Hepatocyte (in vitro differentiated cells): ENCODE measurements at regions not wholly inside any gene's neighbourhood (a gene's known extent, or its start where the extent isn't known, plus 50 kb on each side); places are given as distances from the start of the nearest gene placed in this dataset.

Experiments used
- DNase-seq: peaks from one replicate; pipeline ENCODE4 v3.0.0-alpha.2; 2016; ENCODE audit warnings: low spot score
- H2AFZ ChIP-seq: fragments of 200-600 bp; sonication (generic); 2 replicates; pipeline ENCODE4 v1.6.0; 2016; ENCODE audit warnings: antibody characterized with exemption, mild to moderate bottlenecking
- H3K27ac ChIP-seq: fragments of 200-600 bp; sonication (generic); 2 replicates; pipeline ENCODE4 v1.5.1; 2016; ENCODE audit warnings: mild to moderate bottlenecking
- H3K27me3 ChIP-seq: fragments of 200-600 bp; sonication (generic); 2 replicates; pipeline ENCODE4 v1.6.1; 2016
- H3K36me3 ChIP-seq: fragments of 200-600 bp; sonication (generic); replicated peaks from 2 replicates; pipeline ENCODE4 v1.5.1; 2016; ENCODE audit warnings: low read depth; ENCODE audit not compliant: insufficient read depth
- H3K4me1 ChIP-seq: fragments of 200-600 bp; sonication (generic); 2 replicates; pipeline ENCODE4 v1.5.1; 2016; ENCODE audit warnings: mild to moderate bottlenecking, moderate library complexity; ENCODE audit not compliant: insufficient read depth
- H3K4me2 ChIP-seq: fragments of 200-600 bp; sonication (generic); 2 replicates; pipeline ENCODE4 v1.6.0; 2016
- H3K4me3 ChIP-seq: fragments of 200-600 bp; sonication (generic); 2 replicates; pipeline ENCODE4 v1.5.1; 2016; ENCODE audit warnings: mild to moderate bottlenecking
- H3K79me2 ChIP-seq: fragments of 200-600 bp; sonication (generic); 2 replicates; pipeline ENCODE4 v1.6.0; 2017; ENCODE audit warnings: mild to moderate bottlenecking
- H3K9me2 ChIP-seq: fragments of 200-600 bp; sonication (generic); replicated peaks from 2 replicates; pipeline ENCODE4 v1.6.0; 2017; ENCODE audit warnings: mild to moderate bottlenecking; ENCODE audit not compliant: insufficient read depth
- H3K9me3 ChIP-seq: fragments of 200-600 bp; sonication (generic); 2 replicates; pipeline ENCODE4 v1.5.1; 2016; ENCODE audit warnings: low read depth, mild to moderate bottlenecking
- H4K20me1 ChIP-seq: fragments of 200-600 bp; sonication (generic); 2 replicates; pipeline ENCODE4 v1.6.0; 2016; ENCODE audit warnings: mild to moderate bottlenecking; ENCODE audit not compliant: insufficient read depth, poor library complexity, severe bottlenecking
- CTCF ChIP-seq: fragments of 200-600 bp; sonication (generic); IDR thresholded peaks from 2 replicates; pipeline ENCODE4 v1.5.1; 2016; ENCODE audit warnings: antibody characterized with exemption, mild to moderate bottlenecking; ENCODE audit not compliant: poor library complexity
- EZH2 ChIP-seq: fragments of 200-600 bp; sonication (generic); IDR thresholded peaks from 2 replicates; pipeline ENCODE4 v1.6.1; 2016; ENCODE audit warnings: antibody characterized with exemption, mild to moderate bottlenecking, borderline replicate concordance
- EZH2phosphoT487 ChIP-seq: fragments of 200-600 bp; sonication (generic); IDR thresholded peaks from one replicate; pipeline ENCODE4 v1.6.1; 2018; ENCODE audit warnings: antibody characterized with exemption, mild to moderate bottlenecking, low read depth, moderate library complexity; ENCODE audit not compliant: unreplicated experiment, severe bottlenecking
- WGBS: methylation state at CpG from one replicate; pipeline ENCODE4 v1.1.6; 2016; ENCODE audit warnings: low lambda C conversion rate; ENCODE audit errors: missing lambda C conversion rate; 5-methylcytosine and 5-hydroxymethylcytosine counted together

GRCh38 chr2:145818890-145819504 is 1299.1 kb upstream of the ZEB2 start:
- H3K4me3 ChIP-seq = no peak overlapping the region
- no peaks in the 10 kb centered on the region for H3K36me3 ChIP-seq
- H3K4me1 ChIP-seq = peaks cover 5% of the 10 kb centered on the region
- H3K27ac ChIP-seq = no peak overlapping the region
- H3K9me3 ChIP-seq = no peaks in the 10 kb centered on the region
- H3K9me2 ChIP-seq = no peaks in the 10 kb centered on the region
- H2AFZ ChIP-seq = no peak overlapping the region
- no peak for TF ChIP-seq EZH2
- no peak for TF ChIP-seq EZH2phosphoT487
- no peak for TF ChIP-seq CTCF
- no peaks in the 10 kb centered on the region for H3K79me2 ChIP-seq
- no peak overlapping the region for H3K4me2 ChIP-seq
- H4K20me1 ChIP-seq = no peaks in the 10 kb centered on the region
- DNase-seq = no peak
- H3K27me3 ChIP-seq = no peaks in the 10 kb centered on the region

- Histone ChIP-seq H2AFZ (no peak overlapping the region), H3K27ac (no peak overlapping the region), H3K9me3 (no peaks in the 10 kb centered on the region), H3K36me3 (no peaks in the 10 kb centered on the region), H3K4me2 (no peak overlapping the region), H3K4me3 (no peak overlapping the region), H3K79me2 (no peaks in the 10 kb centered on the region), H4K20me1 (no peaks in the 10 kb centered on the region), H3K4me1 (no peaks in the 10 kb centered on the region), H3K27me3 (no peaks in the 10 kb centered on the region), H3K9me2 (no peaks in the 10 kb centered on the region)
- 85% methylated on average over 1 of the region's 1 CpG for WGBS
- no peak for DNase-seq
- no peak for TF ChIP-seq EZH2
These were observed 1296.0 kb upstream of the ZEB2 start for GRCh38 chr2:145815933-145816332.

- Histone ChIP-seq H3K4me1 (no peaks in the 10 kb centered on the region), H3K4me2 (no peak overlapping the region), H3K4me3 (no peak overlapping the region), H3K36me3 (no peaks in the 10 kb centered on the region), H3K79me2 (no peaks in the 10 kb centered on the region), H3K27me3 (no peaks in the 10 kb centered on the region), H4K20me1 (no peaks in the 10 kb centered on the region), H2AFZ (no peak overlapping the region), H3K27ac (no peak overlapping the region), H3K9me2 (no peaks in the 10 kb centered on the region), H3K9me3 (no peaks in the 10 kb centered on the region)
- no peak for DNase-seq
- TF ChIP-seq EZH2phosphoT487 (no peak), CTCF (no peak), EZH2 (no peak)
- WGBS = 55% methylated on average over 3 of the region's 3 CpGs
These were observed 1293.6 kb upstream of the ZEB2 start for GRCh38 chr2:145813481-145813880.

GRCh38 chr2:145812165-145812554 is 1292.2 kb upstream of the ZEB2 start:
- H3K79me2 ChIP-seq = no peaks in the 10 kb centered on the region
- H3K4me3 ChIP-seq = no peak overlapping the region
- no peak overlapping the region for H3K4me2 ChIP-seq
- no peak overlapping the region for H3K27ac ChIP-seq
- H3K9me2 ChIP-seq = no peaks in the 10 kb centered on the region
- no peaks in the 10 kb centered on the region for H3K27me3 ChIP-seq
- H2AFZ ChIP-seq = peak overlapping the region; percentile 57
- no peaks in the 10 kb centered on the region for H3K36me3 ChIP-seq
- H3K4me1 ChIP-seq = no peaks in the 10 kb centered on the region
- no peak for DNase-seq
- no peak for TF ChIP-seq EZH2phosphoT487
- TF ChIP-seq CTCF = no peak
- TF ChIP-seq EZH2 = no peak
- H4K20me1 ChIP-seq = no peaks in the 10 kb centered on the region
- 73% methylated on average over 2 of the region's 2 CpGs for WGBS
- no peaks in the 10 kb centered on the region for H3K9me3 ChIP-seq
